Stomach (tissue), 4 donors: ENCODE measurements at regions not wholly inside any gene's neighbourhood (a gene's known extent, or its start where the extent isn't known, plus 50 kb on each side); places are given as distances from the start of the nearest gene placed in this dataset.

Source experiments
- CTCF ChIP-seq, 7 experiments: fragments of 450-650 bp in 4 of 7; fragments of 200-600 bp in 3 of 7; sonication (generic) in 3 of 7; IDR thresholded peaks; one replicate each; pipeline ENCODE4 v1.5.1; 2016 to 2019; ENCODE audit warnings: antibody characterized with exemption in 7 of 7, control low read depth in 2 of 7, mild to moderate bottlenecking in 1 of 7
- POLR2A ChIP-seq, 4 donors: fragments of 450-650 bp; IDR thresholded peaks; one replicate each; pipeline ENCODE4 v1.6.1; 2016; ENCODE audit warnings: antibody characterized with exemption in 4 of 4, control low read depth in 2 of 4, mild to moderate bottlenecking in 1 of 4, moderate library complexity in 1 of 4
- POLR2AphosphoS5 ChIP-seq, 3 donors: sonication (generic); formaldehyde crosslinking; IDR thresholded peaks; one replicate each; pipeline ENCODE4 v1.6.1; 2016; ENCODE audit warnings: antibody characterized with exemption in 3 of 3

- TF ChIP-seq POLR2A (IDR thresholded peaks at IDR 0.05) (no peak), CTCF (IDR thresholded peaks at IDR 0.05) (no peak), POLR2AphosphoS5 (IDR thresholded peaks at IDR 0.05) (no peak)
Measured at GRCh38 chr18:38552732-38553321, 987.2 kb upstream of the CELF4 start.
